ENCODE measurements at regions not wholly inside any gene's neighbourhood (a gene's known extent, or its start where the extent isn't known, plus 50 kb on each side); places are given as distances from the start of the nearest gene placed in this dataset.

DNA sequence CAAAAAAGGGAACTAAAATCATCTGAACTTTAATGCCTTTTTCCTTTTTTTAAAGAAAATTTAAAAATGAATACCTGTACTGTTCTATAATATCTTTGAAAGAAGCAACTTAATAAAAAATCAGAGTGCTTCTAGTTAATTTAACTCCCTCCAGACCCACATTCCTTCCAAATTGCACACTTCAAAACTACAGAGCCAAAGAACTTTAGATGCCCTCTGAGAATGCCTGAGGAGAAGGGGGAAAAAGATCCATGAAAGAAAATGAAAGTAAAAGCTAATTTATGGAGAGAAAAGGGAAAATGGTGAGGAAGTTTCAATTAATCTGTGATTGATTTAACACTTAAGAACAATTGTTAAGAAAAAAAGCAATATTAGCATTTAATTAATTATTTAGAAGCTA is 1141.6 kb downstream of the IGSF11 start:
- POLR2A ChIA-PET: no interaction called here

More for the DNA sequence above, 1141.6 kb downstream of the IGSF11 start:
- FAIRE-seq (no peak), DNase-seq (ENCODE audit: extremely low read depth in 1 of 4, low spot score in 3 of 4) (no peak), ATAC-seq (no peak)
- no peaks in the 10 kb centered on the region for H3K27me3 ChIP-seq (ENCODE audit: control insufficient read depth in 2 of 2, insufficient read depth in 2 of 2, low read length in 2 of 2)
- no peaks in the 10 kb centered on the region for H3K4me1 ChIP-seq (replicated peaks in 1 of 2; ENCODE audit: control insufficient read depth in 2 of 2, insufficient read depth in 2 of 2, low read length in 2 of 2)
- TF ChIP-seq DIDO1 (tag; IDR thresholded peaks at IDR 0.05; ENCODE audit: low read depth): no peak
- no peak for TF ChIP-seq SMARCE1 (IDR thresholded peaks at IDR 0.05)
- no peak for TF ChIP-seq KLF16 (IDR thresholded peaks at IDR 0.05)
- no peak for TF ChIP-seq HEY1 (CRISPR knock-in tag; IDR thresholded peaks at IDR 0.05; ENCODE audit: borderline replicate concordance)
- TF ChIP-seq, protein P1, sequence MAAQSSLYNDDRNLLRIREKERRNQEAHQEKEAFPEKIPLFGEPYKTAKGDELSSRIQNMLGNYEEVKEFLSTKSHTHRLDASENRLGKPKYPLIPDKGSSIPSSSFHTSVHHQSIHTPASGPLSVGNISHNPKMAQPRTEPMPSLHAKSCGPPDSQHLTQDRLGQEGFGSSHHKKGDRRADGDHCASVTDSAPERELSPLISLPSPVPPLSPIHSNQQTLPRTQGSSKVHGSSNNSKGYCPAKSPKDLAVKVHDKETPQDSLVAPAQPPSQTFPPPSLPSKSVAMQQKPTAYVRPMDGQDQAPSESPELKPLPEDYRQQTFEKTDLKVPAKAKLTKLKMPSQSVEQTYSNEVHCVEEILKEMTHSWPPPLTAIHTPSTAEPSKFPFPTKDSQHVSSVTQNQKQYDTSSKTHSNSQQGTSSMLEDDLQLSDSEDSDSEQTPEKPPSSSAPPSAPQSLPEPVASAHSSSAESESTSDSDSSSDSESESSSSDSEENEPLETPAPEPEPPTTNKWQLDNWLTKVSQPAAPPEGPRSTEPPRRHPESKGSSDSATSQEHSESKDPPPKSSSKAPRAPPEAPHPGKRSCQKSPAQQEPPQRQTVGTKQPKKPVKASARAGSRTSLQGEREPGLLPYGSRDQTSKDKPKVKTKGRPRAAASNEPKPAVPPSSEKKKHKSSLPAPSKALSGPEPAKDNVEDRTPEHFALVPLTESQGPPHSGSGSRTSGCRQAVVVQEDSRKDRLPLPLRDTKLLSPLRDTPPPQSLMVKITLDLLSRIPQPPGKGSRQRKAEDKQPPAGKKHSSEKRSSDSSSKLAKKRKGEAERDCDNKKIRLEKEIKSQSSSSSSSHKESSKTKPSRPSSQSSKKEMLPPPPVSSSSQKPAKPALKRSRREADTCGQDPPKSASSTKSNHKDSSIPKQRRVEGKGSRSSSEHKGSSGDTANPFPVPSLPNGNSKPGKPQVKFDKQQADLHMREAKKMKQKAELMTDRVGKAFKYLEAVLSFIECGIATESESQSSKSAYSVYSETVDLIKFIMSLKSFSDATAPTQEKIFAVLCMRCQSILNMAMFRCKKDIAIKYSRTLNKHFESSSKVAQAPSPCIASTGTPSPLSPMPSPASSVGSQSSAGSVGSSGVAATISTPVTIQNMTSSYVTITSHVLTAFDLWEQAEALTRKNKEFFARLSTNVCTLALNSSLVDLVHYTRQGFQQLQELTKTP (IDR thresholded peaks at IDR 0.05; ENCODE audit: low read depth in 1 of 2, partially characterized antibody in 2 of 2): no peak
- TF ChIP-seq TAF1 (IDR thresholded peaks at IDR 0.05; ENCODE audit: control insufficient read depth, extremely low read depth, insufficient read depth, low read length, severe bottlenecking): no peak
- no peak for TF ChIP-seq ZNF830 (CRISPR knock-in tag; IDR thresholded peaks at IDR 0.05)
- TF ChIP-seq, protein P2, sequence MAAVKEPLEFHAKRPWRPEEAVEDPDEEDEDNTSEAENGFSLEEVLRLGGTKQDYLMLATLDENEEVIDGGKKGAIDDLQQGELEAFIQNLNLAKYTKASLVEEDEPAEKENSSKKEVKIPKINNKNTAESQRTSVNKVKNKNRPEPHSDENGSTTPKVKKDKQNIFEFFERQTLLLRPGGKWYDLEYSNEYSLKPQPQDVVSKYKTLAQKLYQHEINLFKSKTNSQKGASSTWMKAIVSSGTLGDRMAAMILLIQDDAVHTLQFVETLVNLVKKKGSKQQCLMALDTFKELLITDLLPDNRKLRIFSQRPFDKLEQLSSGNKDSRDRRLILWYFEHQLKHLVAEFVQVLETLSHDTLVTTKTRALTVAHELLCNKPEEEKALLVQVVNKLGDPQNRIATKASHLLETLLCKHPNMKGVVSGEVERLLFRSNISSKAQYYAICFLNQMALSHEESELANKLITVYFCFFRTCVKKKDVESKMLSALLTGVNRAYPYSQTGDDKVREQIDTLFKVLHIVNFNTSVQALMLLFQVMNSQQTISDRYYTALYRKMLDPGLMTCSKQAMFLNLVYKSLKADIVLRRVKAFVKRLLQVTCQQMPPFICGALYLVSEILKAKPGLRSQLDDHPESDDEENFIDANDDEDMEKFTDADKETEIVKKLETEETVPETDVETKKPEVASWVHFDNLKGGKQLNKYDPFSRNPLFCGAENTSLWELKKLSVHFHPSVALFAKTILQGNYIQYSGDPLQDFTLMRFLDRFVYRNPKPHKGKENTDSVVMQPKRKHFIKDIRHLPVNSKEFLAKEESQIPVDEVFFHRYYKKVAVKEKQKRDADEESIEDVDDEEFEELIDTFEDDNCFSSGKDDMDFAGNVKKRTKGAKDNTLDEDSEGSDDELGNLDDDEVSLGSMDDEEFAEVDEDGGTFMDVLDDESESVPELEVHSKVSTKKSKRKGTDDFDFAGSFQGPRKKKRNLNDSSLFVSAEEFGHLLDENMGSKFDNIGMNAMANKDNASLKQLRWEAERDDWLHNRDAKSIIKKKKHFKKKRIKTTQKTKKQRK (IDR thresholded peaks at IDR 0.05; ENCODE audit: borderline replicate concordance, low read depth, low read length): no peak
- no peak for TF ChIP-seq POLR2AphosphoS2 (IDR thresholded peaks at IDR 0.05; ENCODE audit: low read length)
- no peak for TF ChIP-seq CCNT2 (IDR thresholded peaks at IDR 0.05; ENCODE audit: borderline replicate concordance, extremely low read depth, insufficient read length, low read depth, low read length)
- TF ChIP-seq CBX2 (IDR thresholded peaks at IDR 0.05; ENCODE audit: insufficient read depth, low read length, poor library complexity, severe bottlenecking): no peak
- TF ChIP-seq ZNF347 (CRISPR knock-in tag; IDR thresholded peaks at IDR 0.05; ENCODE audit: low read depth): no peak
- no peak for TF ChIP-seq ZNF507 (tag; conservative IDR thresholded peaks at IDR 0.05)
- no peak for TF ChIP-seq ZNF217 (CRISPR knock-in tag; IDR thresholded peaks at IDR 0.05)
- intact Hi-C loops (cut with micrococcal nuclease): no loop called here
- in situ Hi-C loops (cut with MboI): no loop called here
- H3K27ac ChIP-seq (ENCODE audit: extremely low read depth, low read depth, low read length): no peak overlapping the region
- CTCF ChIA-PET (ENCODE audit: low intra/inter-chr PET ratio): no interaction called here
- no peaks in the 10 kb centered on the region for H4K20me1 ChIP-seq (replicated peaks; ENCODE audit: control insufficient read depth, insufficient read depth, low read length)
- H3K4me2 ChIP-seq (ENCODE audit: insufficient read depth, low read length): no peak overlapping the region
- no peaks in the 10 kb centered on the region for H3K79me2 ChIP-seq (ENCODE audit: control insufficient read depth, insufficient read depth, low read length)
- H3K4me3 ChIP-seq: no peak overlapping the region
- no peaks in the 10 kb centered on the region for H3K9me1 ChIP-seq (ENCODE audit: control insufficient read depth, insufficient read depth, low read length)
- no peak overlapping the region for H2AFZ ChIP-seq (ENCODE audit: low read depth, low read length)
- BruUV-seq (replicated peaks): no TSS peak
- H3K9me3 ChIP-seq (replicated peaks; ENCODE audit: control insufficient read depth, insufficient read depth, low read depth, low read length): no peaks in the 10 kb centered on the region
- no peak overlapping the region for H3K9ac ChIP-seq (ENCODE audit: insufficient read depth in 1 of 2, low read depth in 2 of 2, low read length in 2 of 2)
- H3K36me3 ChIP-seq (ENCODE audit: control insufficient read depth, insufficient read depth, low read length): no peaks in the 10 kb centered on the region

Measured in K562 (cell line).